CD1c-positive myeloid dendritic cell (primary cell): ENCODE measurements at regions not wholly inside any gene's neighbourhood (a gene's known extent, or its start where the extent isn't known, plus 50 kb on each side); places are given as distances from the start of the nearest gene placed in this dataset.
"Not testable (repeated sequence)": the region's sequence is repeated elsewhere in the genome, so short reads cannot be mapped to it uniquely, and the experiment has no call there.

Experiments used
- DNase-seq: peaks from one replicate; pipeline ENCODE4 v3.0.0-alpha.2; 2016; ENCODE audit errors: extremely low spot score

DNA sequence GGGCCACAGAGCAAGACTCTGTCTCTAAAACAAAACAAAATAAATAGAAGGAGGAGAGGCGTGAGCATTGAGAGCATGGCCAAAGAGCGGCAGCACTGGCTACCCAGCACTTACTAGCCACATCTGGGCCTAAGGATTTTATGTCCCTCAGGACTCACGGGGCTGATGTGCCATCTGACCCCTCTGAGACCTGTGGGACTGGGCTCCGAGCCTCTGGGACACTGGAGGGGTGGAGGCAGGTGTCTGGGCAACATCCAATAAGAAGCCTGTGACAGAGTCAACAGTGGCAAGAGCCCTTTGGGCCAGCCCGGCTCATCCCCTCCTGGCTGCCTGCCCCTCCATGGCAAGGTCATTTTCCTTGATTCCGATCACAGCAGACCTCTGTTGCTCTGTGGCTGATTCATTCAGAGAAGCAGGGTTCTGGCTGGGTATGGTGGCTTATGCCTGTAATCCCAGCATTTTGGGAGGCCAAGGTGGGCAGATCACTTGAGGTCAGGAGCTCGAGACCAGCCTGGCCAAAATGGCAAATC lies 60.7 kb downstream of the RRM2 start:
- no peak for DNase-seq

DNA sequence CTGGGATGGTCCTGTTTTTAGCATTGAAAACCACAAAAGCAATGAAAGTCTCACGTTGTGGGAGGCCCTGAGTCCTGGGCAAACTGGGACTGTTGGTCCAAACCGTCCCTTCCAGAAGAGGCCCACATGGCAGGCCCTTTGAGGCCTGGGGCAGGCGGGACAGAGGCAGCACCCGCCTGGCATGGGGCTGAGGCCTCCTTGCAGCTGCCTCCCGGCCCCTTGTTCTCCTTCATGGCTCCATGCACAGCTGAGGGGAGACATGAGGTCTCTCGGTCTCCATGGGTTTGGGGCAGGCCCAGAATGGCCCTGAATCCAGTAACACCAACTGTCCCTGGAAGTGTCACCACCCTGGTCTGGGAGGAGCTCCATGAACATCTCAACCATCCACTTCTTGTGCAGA lies 61.9 kb downstream of the RRM2 start:
- no peak for DNase-seq

DNA sequence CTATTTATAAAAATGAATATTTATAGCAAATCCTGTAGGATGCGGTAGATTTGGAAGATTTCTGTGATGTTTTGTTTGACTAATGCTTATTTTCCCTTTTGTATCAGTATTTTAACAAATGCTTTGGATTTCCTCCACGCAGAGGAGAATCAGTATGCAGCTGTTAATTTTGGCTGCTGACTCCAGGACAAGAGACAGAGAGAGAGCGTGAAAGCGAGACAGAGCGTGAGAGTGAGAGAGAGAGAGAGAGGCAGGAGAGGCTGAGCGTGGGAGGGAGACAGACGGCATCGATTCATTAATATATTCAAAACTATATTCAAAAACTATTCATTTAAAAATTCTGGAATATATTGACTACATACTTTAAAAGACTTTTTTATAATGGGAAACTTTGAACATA lies 62.5 kb downstream of the RRM2 start:
- no peak for DNase-seq

DNA sequence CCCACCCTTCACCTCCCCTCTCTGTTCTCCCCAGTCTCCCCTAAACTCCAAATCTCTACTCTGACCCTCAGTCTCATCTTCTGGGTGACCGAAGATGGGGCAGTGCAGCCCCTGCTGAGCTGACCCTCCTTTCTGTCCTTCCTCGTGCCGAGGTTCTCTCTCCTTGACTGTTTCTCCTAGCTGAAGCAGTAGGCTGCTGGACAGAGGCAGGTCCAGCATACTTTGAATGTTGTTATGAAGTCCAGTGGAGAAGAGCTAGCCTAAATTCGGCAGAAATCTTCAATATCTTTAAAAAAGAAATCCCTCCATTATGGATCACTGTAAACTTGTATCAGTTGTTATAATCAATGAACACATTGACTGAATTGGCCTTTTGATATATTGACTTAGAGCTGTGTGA lies 63.2 kb downstream of the RRM2 start:
- DNase-seq = no peak

DNA sequence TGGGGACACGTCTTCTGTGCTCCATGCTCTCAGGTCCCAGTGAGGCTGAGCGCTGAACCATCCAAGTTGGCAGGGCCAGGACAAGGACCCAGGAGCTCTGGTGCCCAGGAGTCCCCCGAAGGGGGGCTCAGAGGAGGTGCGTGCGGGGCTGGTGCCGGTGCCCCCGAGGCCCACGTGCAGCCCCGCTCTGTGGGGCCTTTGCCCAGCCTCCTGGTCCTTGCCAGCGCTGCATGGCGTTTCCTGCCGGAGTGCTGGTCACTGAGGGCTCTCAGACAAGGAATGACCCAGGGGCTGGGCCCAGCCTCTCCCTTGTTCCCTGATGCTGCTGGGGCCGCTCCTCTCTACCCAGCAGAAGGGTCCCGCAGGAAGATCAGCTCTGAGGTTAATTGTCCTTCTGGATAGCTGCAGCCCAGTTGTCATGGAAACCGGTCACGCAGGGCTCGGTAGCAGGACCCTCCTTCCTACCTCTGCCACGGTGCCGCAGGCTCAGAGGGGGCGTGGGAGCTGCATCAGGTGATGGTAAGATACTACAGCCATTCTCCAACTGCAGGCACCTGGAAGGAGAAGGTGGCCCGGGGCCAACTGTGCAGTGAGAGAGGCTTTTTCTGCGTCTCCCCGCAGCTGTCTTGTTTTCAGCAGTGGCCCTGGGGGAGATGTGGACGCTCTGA lies 64.5 kb downstream of the RRM2 start:
- no peak for DNase-seq

DNA sequence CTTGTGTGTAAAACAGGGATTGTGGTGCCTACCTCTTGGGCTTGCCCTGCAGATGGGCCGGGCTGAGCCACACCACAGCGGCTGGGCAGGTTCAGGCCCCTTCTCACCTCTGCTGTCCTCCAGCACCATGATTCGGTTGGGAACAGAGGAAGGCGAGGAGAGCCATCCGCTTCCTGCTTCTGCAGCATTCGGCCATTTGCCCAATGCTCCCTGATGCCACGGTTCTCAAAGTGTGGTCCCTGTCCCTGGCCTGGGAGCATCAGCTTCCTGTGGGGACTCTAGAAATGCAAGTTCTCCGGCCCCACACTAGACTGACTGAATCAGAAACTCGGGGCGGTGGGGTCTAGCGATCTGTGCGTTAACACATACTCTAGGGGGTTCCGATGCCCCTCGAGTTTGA lies 65.1 kb downstream of the RRM2 start:
- no peak for DNase-seq

DNA sequence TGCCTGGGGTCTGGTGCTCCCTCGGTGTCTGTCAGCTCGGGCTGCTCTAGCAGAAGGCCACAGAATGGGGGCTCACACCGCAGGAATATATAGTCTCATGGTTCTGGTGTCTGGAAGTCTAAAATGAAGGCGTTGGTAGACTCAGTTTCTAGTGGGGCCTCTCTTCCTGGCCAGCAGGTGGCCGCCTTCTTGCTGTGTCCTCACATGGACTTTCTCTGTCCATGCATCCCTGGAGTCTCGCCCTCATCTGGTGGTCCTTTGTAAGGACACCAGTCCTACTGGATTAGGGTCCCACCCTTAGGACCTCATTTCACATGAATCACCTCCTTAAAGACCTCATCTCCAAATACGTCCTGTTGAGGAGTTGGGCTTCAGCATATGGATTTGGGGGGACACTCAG lies 65.7 kb downstream of the RRM2 start:
- no peak for DNase-seq

DNA sequence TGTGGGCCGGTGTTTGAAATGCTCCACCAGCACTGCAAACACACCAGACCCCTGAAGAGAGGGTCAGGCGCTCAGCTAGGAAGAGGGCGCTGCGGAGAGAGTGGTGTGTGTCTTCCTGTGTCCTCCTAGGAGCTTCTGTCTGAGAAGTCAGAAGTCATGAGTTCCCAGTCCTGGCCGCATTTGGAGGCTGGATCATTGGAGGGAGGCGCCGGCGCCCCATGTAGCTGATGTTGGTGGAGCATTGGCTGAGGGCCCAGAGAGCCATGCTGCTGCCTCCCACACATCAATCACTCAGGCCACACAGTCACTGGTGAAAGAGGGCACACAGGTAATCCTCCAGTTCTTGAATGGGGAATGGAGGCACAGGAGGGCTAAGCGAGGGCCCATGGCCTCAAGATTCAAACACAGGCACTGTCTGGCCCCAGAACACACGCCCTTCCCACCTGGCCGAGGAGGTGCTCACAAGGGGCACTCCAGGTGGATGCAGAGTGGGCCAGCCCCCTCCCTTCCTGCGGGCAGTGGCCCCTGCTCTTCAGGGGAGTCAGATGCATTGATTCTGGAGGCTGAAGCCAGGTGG lies 66.3 kb downstream of the RRM2 start:
- no peak for DNase-seq

DNA sequence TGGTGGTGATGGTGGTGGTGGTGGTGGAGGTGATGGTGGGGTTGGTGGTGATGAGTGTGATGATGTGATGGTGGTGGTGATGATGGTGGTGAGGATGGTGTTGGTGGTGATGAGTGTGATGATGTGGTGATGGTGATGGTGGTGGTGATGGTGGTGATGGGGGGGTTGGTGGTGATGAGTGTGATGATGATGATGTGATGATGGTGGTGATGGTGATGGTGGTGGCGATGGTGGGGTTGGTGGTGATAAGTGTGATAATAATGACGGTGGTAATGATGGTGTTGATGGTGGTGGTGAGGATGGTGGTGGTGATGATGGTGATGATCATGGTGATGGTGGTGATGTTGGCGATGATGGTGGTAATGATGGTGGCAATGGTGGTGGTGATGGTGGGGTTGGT lies 67.7 kb downstream of the RRM2 start:
- no peak for DNase-seq

DNA sequence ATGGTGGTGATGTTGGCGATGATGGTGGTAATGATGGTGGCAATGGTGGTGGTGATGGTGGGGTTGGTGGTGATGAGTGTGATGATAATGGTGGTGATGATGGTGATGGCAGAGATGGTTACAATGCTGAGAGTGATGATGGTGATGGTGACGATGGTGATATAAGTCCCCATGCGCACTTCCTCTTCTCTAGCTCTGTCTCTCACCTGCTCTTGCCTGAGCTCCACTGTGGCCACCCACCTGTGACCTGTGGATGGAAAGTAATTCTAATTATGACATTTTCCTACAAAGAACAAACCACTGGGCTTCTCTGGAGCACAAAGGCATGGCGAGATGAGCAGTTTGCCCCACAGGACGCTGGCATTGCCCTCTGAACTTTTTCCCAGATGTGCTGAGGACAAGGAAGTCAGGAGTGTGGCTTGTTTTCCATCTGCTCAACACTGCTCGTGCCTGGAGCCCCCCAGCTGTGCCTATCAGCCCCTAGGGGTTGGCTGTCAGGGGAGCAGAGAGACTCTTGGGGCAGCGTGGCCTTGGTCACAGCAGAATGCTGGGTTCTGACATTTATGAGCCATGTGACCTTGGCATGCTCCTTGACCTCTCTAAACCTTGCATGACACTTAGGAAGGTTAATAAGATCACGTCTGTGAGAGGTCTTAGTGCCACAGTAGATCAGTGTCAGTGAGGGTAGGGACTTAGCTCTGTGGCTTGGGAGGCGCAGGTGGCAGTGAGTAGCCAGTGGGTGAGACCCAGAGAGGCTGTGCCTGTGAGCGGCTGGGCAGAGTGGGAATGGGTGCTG lies 68.4 kb downstream of the RRM2 start:
- DNase-seq = no peak

DNA sequence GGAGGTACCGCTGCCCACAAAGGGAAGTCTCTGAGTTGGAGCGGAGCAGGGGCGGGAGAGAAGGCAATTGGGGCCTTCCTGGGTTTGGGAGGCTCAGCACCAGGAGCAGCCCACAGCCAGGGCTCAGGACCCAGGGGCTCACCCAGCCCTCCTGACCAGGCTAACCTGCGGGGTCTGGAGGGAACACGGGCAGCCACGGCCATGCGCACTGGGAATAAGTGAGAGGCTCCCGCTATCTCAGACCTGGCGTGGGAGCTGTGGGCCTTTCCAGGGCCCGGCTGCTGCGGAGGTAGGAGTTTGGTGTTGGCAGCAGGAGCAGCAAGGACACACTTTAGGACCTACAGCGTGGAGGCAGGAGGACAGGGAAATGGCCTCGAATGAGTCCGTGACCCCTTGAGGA lies 69.0 kb downstream of the RRM2 start:
- no peak for DNase-seq

DNA sequence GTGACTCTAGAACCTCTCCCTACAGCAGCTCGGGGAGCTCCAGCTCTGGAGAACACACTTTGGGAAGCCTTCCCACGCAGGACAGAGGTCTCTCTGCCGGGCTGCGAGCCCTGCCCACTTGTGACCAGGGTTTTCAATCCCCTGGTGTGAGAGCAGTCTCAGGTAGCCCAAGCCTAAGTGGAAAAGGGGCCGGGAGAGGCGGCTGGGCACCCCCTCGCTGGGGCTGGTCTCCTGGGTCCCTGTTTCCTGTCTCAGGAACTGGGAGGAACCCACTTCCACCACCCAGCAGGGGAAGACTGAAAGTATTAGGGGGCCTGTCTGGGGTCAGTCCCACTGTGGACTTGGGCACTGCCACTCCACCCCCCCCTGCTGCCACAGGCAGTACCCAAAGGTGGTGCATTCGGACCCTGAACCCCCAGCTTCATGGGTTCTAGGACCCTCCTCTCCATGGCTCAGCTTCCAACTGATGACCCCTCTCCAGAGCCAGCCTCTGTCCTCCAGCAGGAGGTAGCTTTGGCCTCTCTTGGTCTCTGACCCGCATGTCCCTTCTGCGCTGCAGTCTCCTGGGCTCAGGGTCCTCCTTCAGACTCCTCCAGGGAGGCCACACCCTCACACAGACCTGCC lies 70.0 kb downstream of the RRM2 start:
- no peak for DNase-seq

DNA sequence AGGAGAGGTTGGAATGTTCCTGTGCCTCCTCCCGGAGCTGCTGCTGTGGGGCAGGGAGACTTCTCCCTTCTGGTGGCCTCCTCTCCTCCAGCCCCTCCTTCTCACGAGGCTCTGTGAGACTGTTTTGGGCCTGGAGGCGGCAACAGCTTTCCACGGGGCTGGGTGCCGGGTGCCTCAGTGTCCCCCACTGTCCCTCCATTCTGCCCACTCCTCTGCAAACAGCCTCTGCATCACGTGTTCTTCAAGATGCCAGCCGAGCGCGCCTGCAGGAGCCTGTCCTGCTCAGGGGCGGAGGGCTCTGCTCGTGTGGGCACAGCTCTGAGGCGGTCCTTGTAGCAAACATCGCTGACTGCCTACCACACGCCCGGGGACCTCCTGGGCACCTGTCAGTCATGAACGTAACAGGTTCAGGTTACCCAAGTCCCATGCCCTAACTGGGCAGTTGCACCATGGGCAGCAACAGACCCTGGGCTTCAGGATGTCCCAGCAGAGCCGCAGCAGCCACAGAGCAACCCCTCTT lies 70.8 kb downstream of the RRM2 start:
- DNase-seq = no peak

DNA sequence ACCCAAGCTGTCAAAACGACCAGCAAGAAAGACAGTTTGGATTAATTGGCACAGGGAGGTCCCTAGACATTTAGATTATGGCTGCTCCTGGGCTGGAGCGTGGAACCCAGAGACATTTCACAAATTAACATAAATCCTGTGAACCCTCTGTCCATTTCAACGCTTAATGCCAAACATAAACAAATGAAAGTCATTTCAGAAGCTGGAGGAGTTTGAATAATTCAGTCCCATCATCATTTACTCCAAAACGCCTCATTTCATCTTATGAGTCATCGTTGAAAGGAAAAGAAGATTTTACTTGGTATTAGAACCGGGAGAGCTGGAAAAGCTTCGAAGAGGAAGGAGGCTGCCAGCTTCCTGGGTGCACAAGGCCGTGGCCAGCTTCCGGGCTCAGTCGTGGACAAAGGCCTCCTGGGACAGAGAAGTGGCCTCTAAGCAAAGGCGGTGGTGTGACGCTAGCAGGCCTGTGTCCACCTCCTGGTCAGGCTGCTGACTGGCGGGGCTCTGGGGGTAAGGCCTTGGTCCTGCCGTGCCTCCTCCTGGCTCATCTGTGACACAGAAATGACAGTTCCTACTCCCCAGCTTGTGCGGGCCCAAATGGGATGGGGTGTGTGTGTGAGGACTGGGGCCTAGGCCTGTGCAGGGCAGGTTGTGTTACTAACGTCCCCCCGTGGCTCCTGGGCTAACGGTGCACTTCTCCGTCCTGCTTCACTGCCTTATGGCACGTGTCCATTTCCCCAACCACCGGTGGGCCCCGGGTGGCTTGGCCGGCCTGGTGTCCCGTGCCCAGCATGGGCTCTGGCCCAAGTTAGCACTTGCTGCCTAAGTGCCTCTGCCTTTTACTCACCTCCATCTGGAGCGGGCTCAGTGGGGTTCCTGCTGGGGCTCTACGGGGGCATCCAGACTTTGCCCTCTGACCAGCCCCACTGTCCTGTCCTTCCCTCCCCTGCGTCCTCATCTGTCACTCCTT lies 71.6 kb downstream of the RRM2 start:
- DNase-seq = no peak

DNA sequence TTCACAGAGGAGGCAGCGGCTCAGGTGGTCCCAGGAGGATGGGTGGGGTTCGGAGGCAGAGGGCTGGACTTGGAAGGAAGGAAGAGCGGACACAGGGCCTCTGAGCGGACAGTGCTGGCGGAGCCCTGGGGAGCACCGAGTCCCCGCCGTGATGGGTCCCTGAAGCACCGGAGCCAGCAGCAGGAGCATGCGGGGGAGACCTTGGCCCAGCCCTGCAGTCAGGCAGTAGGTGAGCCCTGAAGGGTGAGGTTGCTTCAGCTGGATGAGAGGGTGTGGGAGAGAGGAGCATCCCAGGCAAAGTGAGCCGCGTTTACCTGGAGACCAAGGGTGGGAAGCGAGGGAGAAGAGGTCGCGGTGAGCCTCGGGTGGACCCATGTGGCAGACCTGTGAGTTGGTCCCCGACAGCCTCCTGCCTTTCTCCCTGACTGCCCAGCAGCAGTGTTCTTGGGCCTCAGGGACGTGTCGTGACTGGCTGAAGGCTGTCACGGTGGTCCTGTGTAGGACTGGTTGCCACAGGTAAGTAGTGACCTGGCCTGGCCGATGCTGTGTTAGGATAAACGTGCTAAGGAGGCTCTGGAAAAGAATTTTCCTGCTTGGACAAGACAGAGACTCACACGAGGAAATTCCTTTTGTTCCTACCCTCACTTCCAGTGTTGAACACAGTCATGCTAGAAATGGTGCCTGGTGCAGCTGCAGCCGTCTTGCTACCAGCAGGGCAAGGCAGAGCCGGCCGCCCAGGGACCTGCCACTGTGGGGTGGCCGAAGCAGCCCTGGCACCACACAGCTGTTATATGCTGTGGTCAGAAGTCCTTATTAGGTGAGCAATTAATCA lies 73.0 kb downstream of the RRM2 start:
- no peak for DNase-seq

DNA sequence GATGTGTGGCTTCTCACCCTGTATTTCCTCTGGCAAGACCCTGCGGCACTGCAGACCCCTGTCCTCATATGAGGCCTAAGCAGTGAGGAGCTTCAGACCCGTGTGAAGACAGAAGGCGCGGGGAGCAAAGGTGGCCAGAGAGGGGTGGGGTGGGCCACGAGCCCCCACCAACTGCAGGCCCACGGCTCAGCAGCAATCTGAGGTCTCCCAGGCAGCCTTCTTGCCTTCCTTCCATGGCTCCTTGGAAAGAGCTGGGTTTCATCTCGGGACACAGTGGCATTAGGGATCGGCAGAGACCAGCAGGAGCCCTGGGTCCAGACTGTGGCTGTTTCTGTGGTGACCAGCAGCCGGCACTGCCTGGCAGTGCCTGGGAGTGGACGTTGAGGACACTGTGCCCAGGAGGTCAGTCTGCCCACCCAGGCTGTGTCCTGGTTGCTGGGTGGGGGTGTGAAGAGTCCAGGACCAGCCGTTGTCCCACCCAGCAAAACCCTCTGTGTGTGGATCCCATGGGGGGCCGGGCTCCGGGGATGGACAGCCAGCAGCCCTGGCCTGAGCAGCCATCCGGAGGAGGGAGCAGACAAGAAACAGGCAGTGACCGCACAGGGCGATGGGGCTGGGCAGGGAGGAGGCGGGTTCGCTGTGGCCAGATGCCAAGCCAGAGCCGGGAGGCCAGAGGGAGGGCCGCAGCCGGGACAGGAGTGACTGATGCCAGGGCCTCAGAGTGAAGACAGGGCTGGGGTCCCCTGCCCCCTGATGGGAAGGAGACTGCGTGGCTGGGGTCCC lies 73.8 kb downstream of the RRM2 start:
- DNase-seq = no peak

DNA sequence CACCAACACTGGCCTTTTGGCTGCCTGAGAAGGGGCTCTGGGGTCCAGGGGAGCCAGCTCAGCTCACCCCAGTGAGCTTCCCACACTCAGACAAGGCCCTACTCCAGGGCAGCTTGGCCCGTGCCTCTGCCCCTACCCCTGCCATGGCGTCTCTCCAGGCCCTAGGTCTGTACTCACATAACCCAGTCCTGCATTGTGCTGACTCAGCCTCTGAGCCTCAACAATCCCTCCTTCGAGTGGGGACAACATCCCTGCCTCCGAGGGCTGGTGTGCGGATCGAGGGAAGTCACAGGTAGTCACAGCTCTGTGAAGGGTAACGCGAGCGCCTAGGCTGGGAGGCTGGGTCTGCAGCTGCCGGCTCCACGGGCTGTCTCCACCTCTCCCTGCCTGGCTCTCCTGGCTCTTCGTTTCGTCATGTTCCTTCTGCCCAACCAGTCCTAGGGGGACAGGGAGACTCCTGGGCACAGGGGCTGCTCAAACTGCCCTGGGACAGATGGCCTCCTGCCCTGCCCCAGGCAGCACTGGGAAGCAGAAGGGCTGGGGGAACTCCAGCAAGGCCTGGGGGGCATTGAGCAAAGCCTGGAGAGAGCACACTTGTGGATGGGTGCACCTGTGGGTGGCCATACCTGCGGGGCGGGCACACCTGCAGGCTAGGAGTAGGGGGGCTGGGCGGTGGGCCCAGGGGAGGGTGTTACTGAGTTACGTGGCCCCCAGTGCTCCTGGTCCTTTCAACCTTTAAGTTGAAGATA lies 74.6 kb downstream of the RRM2 start:
- DNase-seq = no peak

DNA sequence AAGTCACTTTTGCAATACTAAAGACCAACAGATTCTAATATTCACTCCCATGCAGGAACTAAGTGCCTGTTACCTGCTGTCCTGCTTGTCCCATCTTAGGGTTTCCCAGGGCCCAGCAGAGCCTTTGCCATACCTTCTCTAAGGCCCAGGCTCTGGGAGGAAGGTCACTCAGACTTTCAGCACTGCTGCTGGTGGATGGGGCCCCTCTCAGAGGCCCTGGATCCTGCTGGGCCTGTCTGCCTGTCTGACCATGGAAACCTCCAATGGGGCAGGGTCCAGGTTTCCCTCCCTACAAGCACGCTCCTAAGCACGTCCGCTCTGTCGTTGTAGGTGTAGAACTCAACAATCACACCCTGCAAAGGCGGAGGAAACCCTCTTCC lies 75.1 kb downstream of the RRM2 start:
- no peak for DNase-seq

DNA sequence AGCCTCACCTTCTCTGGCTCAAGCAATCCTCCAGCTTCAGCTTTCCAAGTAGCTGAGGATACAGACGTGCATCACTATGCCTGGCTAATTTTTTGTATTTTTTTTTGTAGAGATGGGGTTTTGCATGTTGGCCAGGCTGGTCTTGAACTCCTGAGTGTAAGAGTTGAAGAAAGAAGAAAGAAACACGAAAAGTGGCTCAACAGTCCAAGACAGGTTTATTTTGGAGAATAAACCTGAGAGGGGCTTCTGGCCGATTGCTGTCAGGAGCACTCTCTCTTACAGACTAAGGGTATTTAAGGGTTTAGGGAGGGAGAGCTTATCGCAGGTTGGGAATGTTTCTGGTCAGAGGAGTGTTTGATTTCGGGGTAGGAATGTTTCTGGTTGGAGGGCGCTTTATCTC lies 75.9 kb downstream of the RRM2 start:
- not testable (repeated sequence) for DNase-seq
